ENCODE measurements at regions not wholly inside any gene's neighbourhood (a gene's known extent, or its start where the extent isn't known, plus 50 kb on each side); places are given as distances from the start of the nearest gene placed in this dataset.
"Not testable (repeated sequence)": the region's sequence is repeated elsewhere in the genome, so short reads cannot be mapped to it uniquely, and the experiment has no call there.

GRCh38 chr13:38160131-38160530 lies 189.5 kb upstream of the UFM1 start:
- intact Hi-C loops (cut with DNase I): no loop called here
- no peak for DNase-seq

- intact Hi-C loops (cut with DNase I): no loop called here
- no peak for DNase-seq
Observed at GRCh38 chr13:38159710-38160109, 189.9 kb upstream of the UFM1 start.

GRCh38 chr13:38147050-38147449 lies 202.6 kb upstream of the UFM1 start:
- intact Hi-C loops (cut with DNase I): no loop called here
- DNase-seq: no peak

GRCh38 chr13:38141792-38142191 lies 207.9 kb upstream of the UFM1 start:
- no peak for DNase-seq
- intact Hi-C loops (cut with DNase I): no loop called here

- intact Hi-C loops (cut with DNase I): no loop called here
- DNase-seq: no peak
Observed at GRCh38 chr13:38135592-38135991, 214.1 kb upstream of the UFM1 start.

- intact Hi-C loops (cut with DNase I): no loop called here
- DNase-seq: no peak
Observed at GRCh38 chr13:38121267-38121666, 228.4 kb upstream of the UFM1 start.

- intact Hi-C loops (cut with DNase I): no loop called here
Observed at GRCh38 chr13:38103851-38104250, 234.3 kb upstream of the TRPC4 start.

GRCh38 chr13:38099751-38100150 lies 230.2 kb upstream of the TRPC4 start:
- DNase-seq: no peak
- intact Hi-C loops (cut with DNase I): no loop called here

More at GRCh38 chr13:38103851-38104250, 234.3 kb upstream of the TRPC4 start:
- no peak for DNase-seq

- no peak for DNase-seq
- intact Hi-C loops (cut with DNase I): no loop called here
Observed at GRCh38 chr13:38093425-38093824, 223.9 kb upstream of the TRPC4 start.

GRCh38 chr13:38090913-38091312 lies 221.3 kb upstream of the TRPC4 start:
- intact Hi-C loops (cut with DNase I): no loop called here
- no peak for DNase-seq

GRCh38 chr13:38086721-38087120 lies 217.1 kb upstream of the TRPC4 start:
- intact Hi-C loops (cut with DNase I): no loop called here
- DNase-seq: peak in 2 of 10 donors; percentile 35 to 52

GRCh38 chr13:38086013-38086412 lies 216.4 kb upstream of the TRPC4 start:
- intact Hi-C loops (cut with DNase I): no loop called here
- DNase-seq: peak in 2 of 10 donors; percentile 36 to 47

- intact Hi-C loops (cut with DNase I): no loop called here
Observed at GRCh38 chr13:38073931-38074330, 204.4 kb upstream of the TRPC4 start.

GRCh38 chr13:38072696-38073095 lies 203.1 kb upstream of the TRPC4 start:
- DNase-seq: no peak
- intact Hi-C loops (cut with DNase I): no loop called here

More at GRCh38 chr13:38073931-38074330, 204.4 kb upstream of the TRPC4 start:
- no peak for DNase-seq

GRCh38 chr13:38071340-38071739 lies 201.8 kb upstream of the TRPC4 start:
- DNase-seq; intact Hi-C loops (cut with DNase I): not testable (repeated sequence)

- no peak for DNase-seq
- intact Hi-C loops (cut with DNase I): no loop called here
Observed at GRCh38 chr13:38053896-38054295, 184.3 kb upstream of the TRPC4 start.

GRCh38 chr13:38046049-38046376 lies 176.4 kb upstream of the TRPC4 start:
- intact Hi-C loops (cut with DNase I): no loop called here
- no peak for DNase-seq

GRCh38 chr13:38045278-38046048 lies 175.9 kb upstream of the TRPC4 start:
- intact Hi-C loops (cut with DNase I): no loop called here
- peak in 1 of 10 donors; percentile 44 for DNase-seq

- intact Hi-C loops (cut with DNase I): no loop called here
Observed at GRCh38 chr13:38044067-38044466, 174.5 kb upstream of the TRPC4 start.

GRCh38 chr13:38042771-38043170 lies 173.2 kb upstream of the TRPC4 start:
- DNase-seq: no peak
- intact Hi-C loops (cut with DNase I): no loop called here

More at GRCh38 chr13:38044067-38044466, 174.5 kb upstream of the TRPC4 start:
- DNase-seq: peak in 1 of 10 donors; percentile 48

GRCh38 chr13:38024431-38024830 lies 154.9 kb upstream of the TRPC4 start:
- DNase-seq: no peak
- intact Hi-C loops (cut with DNase I): no loop called here

GRCh38 chr13:38017320-38017719 lies 147.7 kb upstream of the TRPC4 start:
- no peak for DNase-seq
- intact Hi-C loops (cut with DNase I): no loop called here

- intact Hi-C loops (cut with DNase I): no loop called here
- no peak for DNase-seq
Observed at GRCh38 chr13:38013676-38014075, 144.1 kb upstream of the TRPC4 start.
